AG10803 (cell line): ENCODE measurements at regions not wholly inside any gene's neighbourhood (a gene's known extent, or its start where the extent isn't known, plus 50 kb on each side); places are given as distances from the start of the nearest gene placed in this dataset.
"Not testable (repeated sequence)": the region's sequence is repeated elsewhere in the genome, so short reads cannot be mapped to it uniquely, and the experiment has no call there.

Experiments used
- DNase-seq: peaks from one replicate; pipeline ENCODE4 v3.0.0; 2010; ENCODE audit warnings: low read depth
- H3K4me3 ChIP-seq: 2 replicates; pipeline ENCODE4 v1.5.1; 2011; ENCODE audit warnings: mild to moderate bottlenecking, low read length, control low read depth
- TF ChIP-seq, protein P1 (sequence below): conservative IDR thresholded peaks from 2 replicates; pipeline ENCODE4 v1.5.1; 2011; ENCODE audit warnings: mild to moderate bottlenecking, low read length, control low read depth, inconsistent platforms

DNA sequence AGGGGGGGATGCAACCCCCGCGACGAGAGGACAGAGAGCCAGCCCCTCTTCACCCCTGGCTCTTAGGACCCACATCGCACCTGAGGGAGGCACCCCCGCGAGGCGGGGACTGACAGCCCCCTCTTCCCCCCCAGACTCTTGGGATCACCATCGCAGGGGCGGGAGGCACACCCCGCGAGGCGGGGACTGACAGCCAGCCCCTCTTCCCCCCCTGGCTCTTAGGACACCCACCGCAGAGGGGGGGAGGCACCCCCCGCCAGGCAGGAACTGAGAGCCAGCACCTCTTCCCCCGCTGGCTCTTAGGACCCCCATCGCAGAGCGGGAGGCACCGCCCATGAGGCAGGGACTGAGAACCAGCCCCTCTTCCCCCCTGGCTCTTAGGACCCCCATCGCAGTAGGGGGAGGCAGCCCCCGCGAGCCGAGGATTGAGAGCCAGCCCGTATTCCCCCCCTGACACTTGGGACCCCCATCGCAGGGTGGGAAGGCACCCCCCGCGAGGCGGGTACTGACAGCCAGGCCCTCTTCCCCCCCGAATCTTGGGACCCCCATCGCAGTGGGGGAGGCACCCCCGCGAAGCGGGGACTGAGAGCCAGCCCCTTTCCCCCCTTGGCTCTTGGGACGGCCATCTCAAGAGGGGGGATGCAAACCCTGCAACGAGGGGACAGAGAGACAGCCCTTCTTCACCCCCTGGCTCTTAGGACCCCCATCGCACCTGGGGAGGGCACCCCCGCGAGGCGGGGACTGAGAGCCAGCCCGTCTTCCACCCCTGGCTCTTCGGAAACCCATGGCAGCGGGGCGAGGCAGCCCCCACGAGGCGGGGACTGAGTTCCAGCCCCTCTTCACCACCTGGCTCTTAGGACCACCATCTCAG, 2425.1 kb upstream of the PCDH20 start:
- H3K4me3 ChIP-seq = no peak overlapping the region
- DNase-seq = no peak
- TF ChIP-seq, protein P1, sequence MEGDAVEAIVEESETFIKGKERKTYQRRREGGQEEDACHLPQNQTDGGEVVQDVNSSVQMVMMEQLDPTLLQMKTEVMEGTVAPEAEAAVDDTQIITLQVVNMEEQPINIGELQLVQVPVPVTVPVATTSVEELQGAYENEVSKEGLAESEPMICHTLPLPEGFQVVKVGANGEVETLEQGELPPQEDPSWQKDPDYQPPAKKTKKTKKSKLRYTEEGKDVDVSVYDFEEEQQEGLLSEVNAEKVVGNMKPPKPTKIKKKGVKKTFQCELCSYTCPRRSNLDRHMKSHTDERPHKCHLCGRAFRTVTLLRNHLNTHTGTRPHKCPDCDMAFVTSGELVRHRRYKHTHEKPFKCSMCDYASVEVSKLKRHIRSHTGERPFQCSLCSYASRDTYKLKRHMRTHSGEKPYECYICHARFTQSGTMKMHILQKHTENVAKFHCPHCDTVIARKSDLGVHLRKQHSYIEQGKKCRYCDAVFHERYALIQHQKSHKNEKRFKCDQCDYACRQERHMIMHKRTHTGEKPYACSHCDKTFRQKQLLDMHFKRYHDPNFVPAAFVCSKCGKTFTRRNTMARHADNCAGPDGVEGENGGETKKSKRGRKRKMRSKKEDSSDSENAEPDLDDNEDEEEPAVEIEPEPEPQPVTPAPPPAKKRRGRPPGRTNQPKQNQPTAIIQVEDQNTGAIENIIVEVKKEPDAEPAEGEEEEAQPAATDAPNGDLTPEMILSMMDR = no peak

- TF ChIP-seq, protein P1 = no peak
- H3K4me3 ChIP-seq = no peak overlapping the region
- DNase-seq = no peak
Observed at GRCh38 chr13:63838366-63839110, 2422.9 kb upstream of the PCDH20 start.

DNA sequence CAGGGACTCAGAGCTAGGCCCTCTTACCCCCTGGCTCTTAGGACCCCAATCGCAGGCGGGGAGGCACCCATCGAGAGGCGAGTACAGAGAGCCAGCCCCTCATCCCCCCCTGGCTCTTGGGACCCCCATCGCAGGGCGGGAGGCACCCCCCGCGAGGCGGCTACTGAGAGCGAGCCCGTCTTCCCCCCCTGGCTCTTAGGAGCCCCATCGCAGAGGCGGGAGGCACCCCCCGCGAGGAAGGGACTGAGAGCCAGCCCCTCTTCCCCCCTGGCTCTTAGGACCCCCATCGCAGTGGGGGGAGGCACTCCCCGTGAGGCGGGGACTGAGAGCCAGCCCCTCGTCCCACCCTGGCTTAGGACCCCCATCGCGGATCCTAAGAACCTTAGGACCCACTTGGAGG, 2422.1 kb upstream of the PCDH20 start:
- H3K4me3 ChIP-seq, DNase-seq: not testable (repeated sequence)

- H3K4me3 ChIP-seq, DNase-seq: not testable (repeated sequence)
Observed at GRCh38 chr13:63829609-63830008, 2414.0 kb upstream of the PCDH20 start.

DNA sequence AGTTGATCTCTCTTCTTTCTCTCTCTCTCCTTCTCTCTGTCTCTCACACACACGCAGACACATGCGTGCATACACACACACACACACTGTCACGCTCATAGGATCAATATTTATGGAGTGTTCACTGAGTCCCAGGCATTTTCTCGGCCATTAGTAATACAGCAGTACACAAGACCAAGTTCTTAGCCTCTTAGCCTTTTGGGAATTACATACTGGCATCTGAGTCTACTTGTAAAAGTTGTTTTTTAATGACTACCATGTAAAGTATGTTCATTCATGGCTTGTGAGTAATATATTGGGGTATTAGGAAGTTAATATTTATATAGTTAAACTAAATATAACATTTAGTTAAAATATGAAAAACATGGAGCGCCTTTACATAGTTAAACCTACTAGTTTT, 2406.1 kb upstream of the PCDH20 start:
- H3K4me3 ChIP-seq, DNase-seq: not testable (repeated sequence)

GRCh38 chr13:63811428-63812004, 2395.9 kb upstream of the PCDH20 start:
- not testable (repeated sequence) for DNase-seq, H3K4me3 ChIP-seq

- not testable (repeated sequence) for DNase-seq, H3K4me3 ChIP-seq
Observed at GRCh38 chr13:63791134-63791533, 2375.5 kb upstream of the PCDH20 start.

DNA sequence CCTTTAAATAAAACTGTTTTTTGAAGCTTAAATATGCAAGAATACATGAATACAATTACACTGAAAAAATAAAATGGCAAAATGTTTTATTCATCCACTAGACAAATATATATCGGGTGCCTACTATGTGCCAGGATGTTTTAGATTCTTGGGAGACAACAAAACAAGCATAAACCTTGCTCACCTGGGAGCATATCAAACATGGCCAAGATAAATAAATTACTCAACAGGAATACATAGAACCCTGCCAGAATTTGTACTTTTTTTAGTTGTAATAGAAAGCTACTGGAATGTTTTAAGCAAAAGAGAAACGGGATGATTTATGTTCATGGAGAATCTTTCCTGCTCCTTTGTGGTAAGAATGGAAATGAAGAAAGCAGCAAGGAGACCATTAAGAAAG, 2358.5 kb upstream of the PCDH20 start:
- no peak for DNase-seq
- H3K4me3 ChIP-seq = no peak overlapping the region
- TF ChIP-seq, protein P1 = no peak

- TF ChIP-seq, protein P1 = no peak
- no peak for DNase-seq
- no peak overlapping the region for H3K4me3 ChIP-seq
Observed at GRCh38 chr13:63773476-63773875, 2357.8 kb upstream of the PCDH20 start.

GRCh38 chr13:63757683-63758082, 2342.0 kb upstream of the PCDH20 start:
- not testable (repeated sequence) for DNase-seq, H3K4me3 ChIP-seq

DNA sequence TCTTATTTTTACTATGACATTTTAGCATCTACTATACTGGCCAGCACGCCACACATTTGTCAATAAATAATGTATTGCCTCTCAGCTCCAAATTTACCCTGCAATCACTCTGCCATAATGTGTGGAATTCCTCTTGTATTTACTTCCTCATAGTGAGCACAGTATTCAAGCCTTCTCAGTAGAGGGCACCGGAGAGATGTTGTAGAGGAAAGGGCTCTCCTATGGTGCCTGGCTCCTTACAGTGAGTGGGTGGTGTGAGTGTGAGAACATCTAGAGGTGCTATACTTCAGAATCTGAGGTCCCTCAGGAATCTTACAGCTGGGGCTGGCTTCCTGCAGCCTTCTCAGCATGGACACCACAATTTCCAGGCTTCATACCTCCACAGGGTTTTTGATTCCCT, 2334.2 kb upstream of the PCDH20 start:
- not testable (repeated sequence) for H3K4me3 ChIP-seq, DNase-seq

GRCh38 chr13:63741814-63742101, 2326.1 kb upstream of the PCDH20 start:
- DNase-seq = not testable (repeated sequence)

More at GRCh38 chr13:63741814-63742101, 2326.1 kb upstream of the PCDH20 start:
- not testable (repeated sequence) for H3K4me3 ChIP-seq
